GM12878 (cell line): ENCODE measurements at regions not wholly inside any gene's neighbourhood (a gene's known extent, or its start where the extent isn't known, plus 50 kb on each side); places are given as distances from the start of the nearest gene placed in this dataset.

Source experiments
- ATAC-seq: fragments of 200-7000 bp; cut with Tn5 transposase; 3 replicates; pipeline ENCODE4 v1.9.1; 2020; ENCODE audit warnings: mild to moderate bottlenecking, moderate library complexity
- BruUV-seq: library from RNA; stranded (reverse); fragments of 400-500 nt; replicated peaks from 2 replicates; lab custom pipeline; 2021; lab: Mats Ljungman, UMichigan
- CTCF ChIA-PET: fragments of 300-600 bp; sonication (Branson Sonifier 250); formaldehyde crosslinking; extraction: SDS; loops from one replicate; lab custom pipeline; 2021; ENCODE audit warnings: inconsistent platforms; lab: Yijun Ruan, JAX
- POLR2A ChIA-PET: fragments of 350-600 bp; formaldehyde crosslinking; extraction: SDS; loops from one replicate; lab custom pipeline; 2021; ENCODE audit warnings: inconsistent platforms; lab: Charles Lee
- RAD21 ChIA-PET: fragments of 300-600 bp; sonication (Branson Sonifier 250); formaldehyde crosslinking; loops from one replicate; lab custom pipeline; 2023; ENCODE audit warnings: antibody characterized with exemption; ENCODE audit not compliant: unreplicated experiment; lab: Charles Lee
- SMC1A ChIA-PET: fragments of 300-600 bp; sonication (Branson Sonifier 250); formaldehyde crosslinking; loops from one replicate; lab custom pipeline; 2023; ENCODE audit not compliant: unreplicated experiment, uncharacterized antibody; lab: Charles Lee
- DNase-seq: peaks from one replicate; pipeline ENCODE4 v3.0.0-alpha.2; 2011; ENCODE audit warnings: low read depth, low spot score
- FAIRE-seq: peaks from 3 replicates; lab custom pipeline; 2011; peaks lifted over from hg19 to GRCh38; lab: Jason Lieb, UNC
- H2AFZ ChIP-seq: 2 replicates; pipeline ENCODE4 v1.6.0; 2011; ENCODE audit warnings: low read depth, low read length, control low read depth; ENCODE audit not compliant: control insufficient read depth
- H3K27ac ChIP-seq: 2 replicates; pipeline ENCODE4 v1.5.1; 2011; ENCODE audit warnings: control low read depth; ENCODE audit not compliant: control insufficient read depth, insufficient read depth
- H3K27me3 ChIP-seq, 2 experiments: replicated peaks in 1 of 2; 2 replicates each; pipeline versions ENCODE4 v1.6.0 to v1.6.1; 2011; ENCODE audit warnings: low read length in 1 of 2; ENCODE audit not compliant: control insufficient read depth in 2 of 2, insufficient read depth in 2 of 2
- H3K36me3 ChIP-seq, 2 experiments: 2 replicates each; pipeline ENCODE4 v1.5.1; 2011; ENCODE audit warnings: low read length in 1 of 2; ENCODE audit not compliant: control insufficient read depth in 2 of 2, insufficient read depth in 2 of 2
- H3K4me1 ChIP-seq: 2 replicates; pipeline ENCODE4 v1.6.1; 2011; ENCODE audit warnings: mild to moderate bottlenecking, low read length, moderate library complexity, mixed read lengths; ENCODE audit not compliant: control insufficient read depth, insufficient read depth
- H3K4me2 ChIP-seq: 2 replicates; pipeline ENCODE4 v1.6.0; 2011; ENCODE audit warnings: control low read depth; ENCODE audit not compliant: control insufficient read depth, insufficient read depth
- H3K4me3 ChIP-seq: fragments of 200-600 bp; sonication (generic); 2 replicates; pipeline ENCODE4 v1.5.1; 2016
- H3K79me2 ChIP-seq: 2 replicates; pipeline ENCODE4 v1.6.0; 2011; ENCODE audit warnings: low read length; ENCODE audit not compliant: control insufficient read depth, insufficient read depth
- H3K9ac ChIP-seq: 2 replicates; pipeline ENCODE4 v1.8.0; 2011; ENCODE audit warnings: low read length, control low read depth, mixed read lengths; ENCODE audit not compliant: control insufficient read depth, insufficient read depth
- H3K9me3 ChIP-seq: replicated peaks from 3 replicates; pipeline ENCODE4 v1.5.1; 2011; ENCODE audit warnings: mild to moderate bottlenecking, low read length; ENCODE audit not compliant: control insufficient read depth, insufficient read depth
- H4K20me1 ChIP-seq: 2 replicates; pipeline ENCODE4 v1.6.0; 2011; ENCODE audit not compliant: control insufficient read depth, insufficient read depth
- BACH1 ChIP-seq: fragments of 450-650 bp; IDR thresholded peaks from 2 replicates; pipeline ENCODE4 v1.6.1; 2017; ENCODE audit warnings: mild to moderate bottlenecking, borderline replicate concordance
- CREB1 ChIP-seq: IDR thresholded peaks from 2 replicates; pipeline ENCODE4 v1.6.1; 2012; ENCODE audit warnings: low read depth, mild to moderate bottlenecking, inconsistent platforms
- HDAC2 ChIP-seq: fragments of 200-600 bp; sonication (generic); IDR thresholded peaks from 2 replicates; pipeline ENCODE4 v1.6.1; 2017
- IKZF1 ChIP-seq: fragments of 450-650 bp; conservative IDR thresholded peaks from 2 replicates; pipeline ENCODE4 v1.6.1; 2017; ENCODE audit warnings: antibody characterized with exemption, mild to moderate bottlenecking
- JUND ChIP-seq: IDR thresholded peaks from 2 replicates; pipeline ENCODE4 v1.6.1; 2012; ENCODE audit warnings: low read depth, mild to moderate bottlenecking, low read length, improper control_type of control experiment, moderate library complexity
- MTA2 ChIP-seq: fragments of 450-650 bp; IDR thresholded peaks from 2 replicates; pipeline ENCODE4 v1.6.1; 2016; ENCODE audit warnings: low read depth, mild to moderate bottlenecking, moderate library complexity
- MYC ChIP-seq: IDR thresholded peaks from 2 replicates; pipeline ENCODE4 v1.6.1; 2011; ENCODE audit warnings: mild to moderate bottlenecking, low read length, moderate library complexity, inconsistent platforms; ENCODE audit not compliant: insufficient read depth, insufficient replicate concordance, insufficient read length, severe bottlenecking
- NBN ChIP-seq: fragments of 450-650 bp; IDR thresholded peaks from 2 replicates; pipeline ENCODE4 v1.6.1; 2016
- NFIC ChIP-seq: IDR thresholded peaks from 2 replicates; pipeline ENCODE4 v1.6.1; 2012; ENCODE audit warnings: low read depth, mild to moderate bottlenecking, inconsistent platforms, low read length, moderate library complexity
- POLR2AphosphoS5 ChIP-seq: IDR thresholded peaks from 2 replicates; pipeline ENCODE4 v1.6.1; 2011; ENCODE audit warnings: mild to moderate bottlenecking, low read length, inconsistent platforms
- RCOR1 ChIP-seq: conservative IDR thresholded peaks from 2 replicates; pipeline ENCODE4 v1.6.1; 2012; ENCODE audit warnings: low read depth, low read length, improper control_type of control experiment
- SIX5 ChIP-seq: IDR thresholded peaks from 2 replicates; pipeline ENCODE4 v1.6.1; 2011; ENCODE audit warnings: mild to moderate bottlenecking, low read depth, low read length, moderate library complexity; ENCODE audit not compliant: severe bottlenecking
- SMAD5 ChIP-seq: IDR thresholded peaks from 2 replicates; pipeline ENCODE4 v1.6.1; 2016; ENCODE audit warnings: antibody characterized with exemption, low read depth
- SMARCA5 ChIP-seq: fragments of 450-650 bp; IDR thresholded peaks from 2 replicates; pipeline ENCODE4 v1.6.1; 2017; ENCODE audit warnings: mild to moderate bottlenecking
- SP1 ChIP-seq: IDR thresholded peaks from one replicate; pipeline ENCODE4 v1.6.1; 2011; ENCODE audit warnings: low read depth, low read length
- SUPT20H ChIP-seq: IDR thresholded peaks from 2 replicates; pipeline ENCODE4 v1.6.1; 2011; ENCODE audit warnings: low read depth, mild to moderate bottlenecking, low read length, moderate library complexity, borderline replicate concordance; ENCODE audit not compliant: control insufficient read depth
- TAF1 ChIP-seq: IDR thresholded peaks from 2 replicates; pipeline ENCODE4 v1.6.1; 2011; ENCODE audit warnings: mild to moderate bottlenecking, low read depth, low read length, borderline replicate concordance
- YBX1 ChIP-seq: fragments of 450-650 bp; IDR thresholded peaks from 2 replicates; pipeline ENCODE4 v1.6.1; 2016; ENCODE audit warnings: antibody characterized with exemption
- YY1 ChIP-seq: IDR thresholded peaks from 2 replicates; pipeline ENCODE4 v1.6.1; 2011; ENCODE audit warnings: low read depth, mild to moderate bottlenecking, low read length
- ZZZ3 ChIP-seq: IDR thresholded peaks from 2 replicates; pipeline ENCODE4 v1.6.1; 2011; ENCODE audit warnings: low read depth; ENCODE audit not compliant: control insufficient read depth, insufficient read length
- WGBS: methylation state at CpG from one replicate; pipeline ENCODE4 v1.1.6; 2016; ENCODE audit warnings: low lambda C conversion rate; ENCODE audit not compliant: insufficient replicate concordance, insufficient coverage; ENCODE audit errors: missing lambda C conversion rate; 5-methylcytosine and 5-hydroxymethylcytosine counted together
- in situ Hi-C: fragments of 300-500 bp; cut with MboI; formaldehyde crosslinking; loops from 9 replicates; pipeline ENCODE4 v1.14.3; 2018; ENCODE audit warnings: mixed read lengths
- intact Hi-C: fragments of 100-400 bp; cut with micrococcal nuclease; formaldehyde crosslinking; loops from one replicate; pipeline ENCODE4 v1.14.2; 2022; ENCODE audit not compliant: unreplicated experiment
- TF ChIP-seq, protein P1 (sequence below), 3 experiments: IDR thresholded peaks in 2 of 3; conservative IDR thresholded peaks in 1 of 3; 2 replicates each; pipeline ENCODE4 v1.5.1; 2011; ENCODE audit warnings: low read depth in 3 of 3, low read length in 3 of 3, mild to moderate bottlenecking in 3 of 3, control low read depth in 2 of 3, moderate library complexity in 2 of 3, inconsistent platforms in 1 of 3, mixed read lengths in 1 of 3; ENCODE audit not compliant: control insufficient read depth in 2 of 3, insufficient read depth in 1 of 3; ENCODE audit errors: extremely low read depth in 1 of 3

DNA sequence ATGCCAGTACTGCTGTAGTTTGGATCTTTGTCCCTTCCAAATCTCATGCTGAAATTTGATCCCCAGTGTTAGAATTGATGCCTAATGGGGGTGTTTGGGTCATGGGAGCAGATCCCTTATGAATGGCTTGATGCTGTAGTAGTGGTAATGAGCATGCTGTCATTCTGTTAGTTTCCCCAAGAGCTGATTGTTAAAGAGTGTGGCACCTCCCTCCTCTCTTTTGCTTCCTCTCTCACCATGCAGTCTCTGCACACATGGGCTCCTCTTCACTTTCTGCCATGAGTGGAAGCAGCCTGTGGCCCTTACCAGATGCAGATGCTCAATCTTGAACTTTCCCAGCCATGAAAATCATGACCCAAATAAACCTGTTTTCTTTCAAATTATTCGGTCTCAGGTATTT lies 141.3 kb upstream of the DPPA4 start:
- ChIA-PET SMC1A (no interaction called here), CTCF (no interaction called here), RAD21 (no interaction called here), POLR2A (no interaction called here)
- Histone ChIP-seq H3K36me3 (no peaks in the 10 kb centered on the region), H3K27me3 (no peaks in the 10 kb centered on the region), H4K20me1 (no peaks in the 10 kb centered on the region), H3K4me1 (no peaks in the 10 kb centered on the region), H3K9ac (no peak overlapping the region), H3K27ac (no peak overlapping the region), H3K4me3 (no peak overlapping the region), H3K9me3 (no peaks in the 10 kb centered on the region), H3K4me2 (no peak overlapping the region), H3K79me2 (no peaks in the 10 kb centered on the region), H2AFZ (no peak overlapping the region)
- in situ Hi-C loops = no loop called here
- intact Hi-C loops = no loop called here
- ATAC-seq = no peak
- FAIRE-seq = no peak
- no peak for TF ChIP-seq JUND
- no peak for TF ChIP-seq NBN
- WGBS = 30% methylated on average over 1 of the region's 1 CpG
- no peak for DNase-seq
- no TSS peak for BruUV-seq

DNA sequence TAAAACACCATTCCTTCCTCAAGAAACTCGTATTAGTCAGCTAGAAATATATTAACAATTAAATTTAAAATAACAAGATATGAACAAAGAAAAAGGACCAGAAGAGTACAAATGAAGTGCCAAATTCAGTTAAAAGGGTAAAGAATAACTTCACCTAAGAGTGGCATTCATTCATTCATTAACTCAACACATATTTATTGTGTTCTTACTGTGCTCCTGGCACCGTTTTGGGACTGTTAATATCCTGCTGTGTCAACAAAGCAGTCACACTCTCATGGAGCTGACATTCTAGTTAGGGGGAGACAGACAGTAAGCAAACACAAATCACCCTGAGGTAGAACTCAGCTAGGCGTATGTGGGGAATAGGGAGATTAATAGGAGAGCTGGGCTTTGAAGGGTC lies 123.6 kb upstream of the DPPA4 start:
- SMC1A ChIA-PET = no interaction called here
- no TSS peak for BruUV-seq
- RAD21 ChIA-PET = no interaction called here
- no peak for ATAC-seq
- H3K4me2 ChIP-seq = no peak overlapping the region
- in situ Hi-C loops = no loop called here
- no peak for DNase-seq
- H3K27ac ChIP-seq = no peak overlapping the region
- no peaks in the 10 kb centered on the region for H3K4me1 ChIP-seq
- H3K9me3 ChIP-seq = no peaks in the 10 kb centered on the region
- CTCF ChIA-PET = no interaction called here
- FAIRE-seq = no peak
- whole genome bisulfite sequencing = 0% methylated on average over 3 of the region's 3 CpGs
- no peaks in the 10 kb centered on the region for H4K20me1 ChIP-seq
- intact Hi-C loops = no loop called here
- POLR2A ChIA-PET = interaction anchor here (0.6 kb wide), 1 partner anchor 165 kb away, joined by 4 read pairs; no protein-coding TSS in a partner anchor
- H3K79me2 ChIP-seq = no peaks in the 10 kb centered on the region
- H3K27me3 ChIP-seq = no peaks in the 10 kb centered on the region
- H3K4me3 ChIP-seq = no peak overlapping the region
- no peaks in the 10 kb centered on the region for H3K36me3 ChIP-seq
- no peak overlapping the region for H2AFZ ChIP-seq
- H3K9ac ChIP-seq = no peak overlapping the region
- TF ChIP-seq SMARCA5 (no peak), RCOR1 (no peak), TAF1 (no peak), MYC (no peak), SIX5 (no peak), SUPT20H (no peak), IKZF1 (no peak), POLR2AphosphoS5 (no peak), MTA2 (no peak), BACH1 (no peak), SP1 (no peak), YBX1 (no peak), YY1 (no peak), CREB1 (no peak), NFIC (no peak), ZZZ3 (no peak), SMAD5 (no peak), HDAC2 (no peak)
- TF ChIP-seq, protein P1, sequence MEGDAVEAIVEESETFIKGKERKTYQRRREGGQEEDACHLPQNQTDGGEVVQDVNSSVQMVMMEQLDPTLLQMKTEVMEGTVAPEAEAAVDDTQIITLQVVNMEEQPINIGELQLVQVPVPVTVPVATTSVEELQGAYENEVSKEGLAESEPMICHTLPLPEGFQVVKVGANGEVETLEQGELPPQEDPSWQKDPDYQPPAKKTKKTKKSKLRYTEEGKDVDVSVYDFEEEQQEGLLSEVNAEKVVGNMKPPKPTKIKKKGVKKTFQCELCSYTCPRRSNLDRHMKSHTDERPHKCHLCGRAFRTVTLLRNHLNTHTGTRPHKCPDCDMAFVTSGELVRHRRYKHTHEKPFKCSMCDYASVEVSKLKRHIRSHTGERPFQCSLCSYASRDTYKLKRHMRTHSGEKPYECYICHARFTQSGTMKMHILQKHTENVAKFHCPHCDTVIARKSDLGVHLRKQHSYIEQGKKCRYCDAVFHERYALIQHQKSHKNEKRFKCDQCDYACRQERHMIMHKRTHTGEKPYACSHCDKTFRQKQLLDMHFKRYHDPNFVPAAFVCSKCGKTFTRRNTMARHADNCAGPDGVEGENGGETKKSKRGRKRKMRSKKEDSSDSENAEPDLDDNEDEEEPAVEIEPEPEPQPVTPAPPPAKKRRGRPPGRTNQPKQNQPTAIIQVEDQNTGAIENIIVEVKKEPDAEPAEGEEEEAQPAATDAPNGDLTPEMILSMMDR (IDR thresholded peaks at IDR 0.05 in 2 of 3, conservative IDR thresholded peaks at IDR 0.05 in 1 of 3; ENCODE audit: control insufficient read depth in 2 of 3, extremely low read depth in 1 of 3, insufficient read depth in 1 of 3, low read depth in 3 of 3, low read length in 3 of 3) = no peak
